Sigmoid colon (tissue), 6 donors: ENCODE measurements at regions not wholly inside any gene's neighbourhood (a gene's known extent, or its start where the extent isn't known, plus 50 kb on each side); places are given as distances from the start of the nearest gene placed in this dataset.
"Not testable (repeated sequence)": the region's sequence is repeated elsewhere in the genome, so short reads cannot be mapped to it uniquely, and the experiment has no call there.

Experiments
- DNase-seq: peaks from one replicate; pipeline ENCODE4 v3.0.0-alpha.2; 2019
- H3K27ac ChIP-seq, 4 donors: fragments of 200-600 bp; sonication (generic); one replicate each; pipeline ENCODE4 v1.5.1; 2016 to 2019; ENCODE audit warnings: mild to moderate bottlenecking in 1 of 4
- H3K27me3 ChIP-seq, 3 donors: fragments of 200-600 bp; sonication (generic); one replicate each; pipeline ENCODE4 v1.5.1; 2019; ENCODE audit warnings: mild to moderate bottlenecking in 1 of 3
- H3K36me3 ChIP-seq, 4 donors: fragments of 200-600 bp; sonication (generic); one replicate each; pipeline ENCODE4 v1.5.1; 2016 to 2019
- H3K4me1 ChIP-seq, 4 donors: fragments of 200-600 bp; sonication (generic); one replicate each; pipeline ENCODE4 v1.5.1; 2017 to 2019
- H3K4me3 ChIP-seq, 4 donors: fragments of 200-600 bp; sonication (generic); one replicate each; pipeline ENCODE4 v1.5.1; 2017 to 2019; ENCODE audit warnings: mild to moderate bottlenecking in 2 of 4, moderate library complexity in 1 of 4
- H3K9me3 ChIP-seq, 4 donors: fragments of 200-600 bp in 3 of 4; sonication (generic) in 3 of 4; one replicate each; pipeline versions ENCODE4 v1.5.1 to v1.6.1; 2013 to 2019
- EP300 ChIP-seq, 4 donors: sonication (generic); formaldehyde crosslinking; IDR thresholded peaks; one replicate each; pipeline ENCODE4 v1.6.1; 2017; ENCODE audit warnings: antibody characterized with exemption in 4 of 4
- POLR2A ChIP-seq, 2 donors: fragments of 450-650 bp; IDR thresholded peaks; one replicate each; pipeline ENCODE4 v1.6.1; 2016; ENCODE audit warnings: antibody characterized with exemption in 2 of 2, mild to moderate bottlenecking in 2 of 2, moderate library complexity in 2 of 2
- POLR2AphosphoS5 ChIP-seq, 4 donors: sonication (generic); formaldehyde crosslinking; IDR thresholded peaks; one replicate each; pipeline ENCODE4 v1.6.1; 2017; ENCODE audit warnings: antibody characterized with exemption in 4 of 4
- WGBS, 2 donors: extraction: QIAGEN DNeasy Blood & Tissue Kit; methylation state at CpG; one replicate each; pipeline ENCODE4 v1.1.7; 2013; 5-methylcytosine and 5-hydroxymethylcytosine counted together
- intact Hi-C: fragments of 100-400 bp; cut with DNase I; formaldehyde crosslinking; loops from one replicate; pipeline ENCODE4 v1.15.1; 2023
- TF ChIP-seq, protein P1 (sequence below), 4 experiments: fragments of 450-650 bp in 3 of 4; fragments of 200-600 bp in 1 of 4; IDR thresholded peaks; one replicate each; pipeline ENCODE4 v1.5.1; 2016 to 2019; ENCODE audit warnings: antibody characterized with exemption in 4 of 4, mild to moderate bottlenecking in 3 of 4, moderate library complexity in 2 of 4
- donor health status: healthy with polysubstance abuse.
- donor health status: healthy.

DNA sequence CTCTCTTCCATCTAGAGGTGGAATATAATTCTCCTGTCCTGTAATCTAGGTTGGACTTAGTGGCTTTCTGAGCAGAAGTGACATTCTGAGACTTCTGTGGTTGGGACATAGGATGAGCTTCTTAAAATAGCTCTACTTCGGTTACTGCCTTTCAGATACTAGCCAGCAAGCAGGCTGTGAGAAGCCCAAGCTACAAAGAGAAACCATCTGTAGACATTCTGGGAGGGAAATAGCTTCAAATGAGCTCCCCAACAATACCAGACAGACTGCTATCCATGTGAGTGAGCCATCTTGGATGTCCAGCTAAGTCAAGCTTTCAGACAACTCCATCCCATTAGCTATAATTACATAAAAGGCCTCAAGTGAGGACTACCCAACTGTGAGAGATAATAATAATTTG is 568.9 kb downstream of the DMRTA1 start:
- intact Hi-C loops: no loop called here
- TF ChIP-seq EP300 (IDR thresholded peaks at IDR 0.05): no peak
- no peak for TF ChIP-seq POLR2AphosphoS5 (IDR thresholded peaks at IDR 0.05)
- no peak for TF ChIP-seq POLR2A (IDR thresholded peaks at IDR 0.05)
- TF ChIP-seq, protein P1, sequence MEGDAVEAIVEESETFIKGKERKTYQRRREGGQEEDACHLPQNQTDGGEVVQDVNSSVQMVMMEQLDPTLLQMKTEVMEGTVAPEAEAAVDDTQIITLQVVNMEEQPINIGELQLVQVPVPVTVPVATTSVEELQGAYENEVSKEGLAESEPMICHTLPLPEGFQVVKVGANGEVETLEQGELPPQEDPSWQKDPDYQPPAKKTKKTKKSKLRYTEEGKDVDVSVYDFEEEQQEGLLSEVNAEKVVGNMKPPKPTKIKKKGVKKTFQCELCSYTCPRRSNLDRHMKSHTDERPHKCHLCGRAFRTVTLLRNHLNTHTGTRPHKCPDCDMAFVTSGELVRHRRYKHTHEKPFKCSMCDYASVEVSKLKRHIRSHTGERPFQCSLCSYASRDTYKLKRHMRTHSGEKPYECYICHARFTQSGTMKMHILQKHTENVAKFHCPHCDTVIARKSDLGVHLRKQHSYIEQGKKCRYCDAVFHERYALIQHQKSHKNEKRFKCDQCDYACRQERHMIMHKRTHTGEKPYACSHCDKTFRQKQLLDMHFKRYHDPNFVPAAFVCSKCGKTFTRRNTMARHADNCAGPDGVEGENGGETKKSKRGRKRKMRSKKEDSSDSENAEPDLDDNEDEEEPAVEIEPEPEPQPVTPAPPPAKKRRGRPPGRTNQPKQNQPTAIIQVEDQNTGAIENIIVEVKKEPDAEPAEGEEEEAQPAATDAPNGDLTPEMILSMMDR (IDR thresholded peaks at IDR 0.05): no peak
- no peaks in the 10 kb centered on the region for H3K27me3 ChIP-seq
- no peak for DNase-seq
- no peaks in the 10 kb centered on the region for H3K36me3 ChIP-seq
- no peak overlapping the region for H3K27ac ChIP-seq
- H3K4me1 ChIP-seq: no peaks in the 10 kb centered on the region
- 76 to 81% methylated on average over 1 of the region's 1 CpG for WGBS, 2 donors
- no peaks in the 10 kb centered on the region for H3K9me3 ChIP-seq
- H3K4me3 ChIP-seq: no peak overlapping the region

DNA sequence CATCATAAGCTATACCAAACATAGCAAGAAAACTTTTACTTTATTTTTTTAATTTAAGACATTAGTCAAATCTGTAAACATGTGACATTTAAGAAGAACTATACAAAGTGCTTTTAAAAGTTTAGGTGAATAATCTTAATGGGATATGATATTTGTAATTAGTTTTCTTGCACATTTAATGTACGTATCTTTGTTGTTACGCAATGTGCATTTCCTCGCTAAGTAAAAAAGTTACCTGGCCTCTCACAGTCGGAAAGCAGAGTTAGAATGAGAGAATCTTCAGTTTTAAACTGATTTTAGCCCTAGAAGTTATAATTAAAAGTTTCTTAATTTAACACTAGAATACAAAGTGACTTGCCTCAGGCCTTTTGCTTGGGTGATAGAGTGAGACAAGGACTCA is 589.8 kb downstream of the DMRTA1 start:
- no peak for DNase-seq
- H3K9me3 ChIP-seq: no peaks in the 10 kb centered on the region
- H3K4me1 ChIP-seq: no peaks in the 10 kb centered on the region
- TF ChIP-seq EP300 (IDR thresholded peaks at IDR 0.05) (no peak), POLR2AphosphoS5 (IDR thresholded peaks at IDR 0.05) (no peak), POLR2A (IDR thresholded peaks at IDR 0.05) (no peak)
- TF ChIP-seq, protein P1 (IDR thresholded peaks at IDR 0.05): no peak
- no peaks in the 10 kb centered on the region for H3K36me3 ChIP-seq
- no peak overlapping the region for H3K4me3 ChIP-seq
- no peaks in the 10 kb centered on the region for H3K27me3 ChIP-seq
- WGBS, 2 donors: 92 to 93% methylated on average over 4 of the region's 4 CpGs
- no peak overlapping the region for H3K27ac ChIP-seq
- intact Hi-C loops: no loop called here

DNA sequence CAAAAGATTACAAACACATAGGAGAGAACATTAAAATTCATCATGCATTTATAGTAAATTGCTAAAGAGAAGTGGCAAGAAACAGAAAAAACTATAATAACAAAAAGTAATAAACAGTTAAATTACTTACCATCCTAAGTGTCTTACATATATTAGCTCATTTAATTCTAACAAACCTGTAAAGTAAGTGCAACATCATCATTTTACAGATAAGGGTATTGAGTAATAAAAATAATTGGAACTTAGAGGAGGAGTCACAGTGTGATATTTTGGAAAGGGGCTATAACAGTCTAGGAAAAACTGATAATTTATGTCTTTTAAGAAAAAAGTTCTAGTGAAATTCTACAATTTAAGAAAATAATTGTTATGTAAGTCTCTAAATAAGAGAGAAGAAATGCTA is 592.8 kb downstream of the DMRTA1 start:
- intact Hi-C loops: no loop called here
- Histone ChIP-seq H3K27ac (no peak overlapping the region), H3K27me3 (no peaks in the 10 kb centered on the region), H3K4me3 (no peak overlapping the region), H3K9me3 (no peaks in the 10 kb centered on the region), H3K4me1 (no peaks in the 10 kb centered on the region), H3K36me3 (no peaks in the 10 kb centered on the region)
- TF ChIP-seq EP300 (IDR thresholded peaks at IDR 0.05) (no peak), POLR2A (IDR thresholded peaks at IDR 0.05) (no peak), POLR2AphosphoS5 (IDR thresholded peaks at IDR 0.05) (no peak)
- TF ChIP-seq, protein P1 (IDR thresholded peaks at IDR 0.05): no peak
- DNase-seq: no peak

DNA sequence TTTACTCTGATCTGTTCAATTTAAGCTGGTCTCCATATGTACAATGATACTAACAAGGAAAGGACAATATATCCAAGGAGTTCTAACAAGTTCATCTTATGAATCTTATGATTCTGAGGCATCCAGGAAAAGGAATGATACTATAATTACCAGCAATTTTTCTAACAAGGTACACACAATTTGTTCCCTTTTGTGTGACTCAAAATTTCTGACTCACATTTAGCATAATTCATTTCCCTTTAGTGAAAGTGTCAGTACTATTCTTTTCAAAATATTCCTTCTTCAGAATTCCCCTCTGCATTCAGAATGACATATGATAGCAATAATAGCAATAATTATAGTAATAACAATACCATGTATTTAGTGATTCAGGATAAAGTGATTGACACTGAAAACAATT is 594.8 kb downstream of the DMRTA1 start:
- Histone ChIP-seq H3K4me1 (no peaks in the 10 kb centered on the region), H3K4me3 (no peak overlapping the region), H3K27me3 (no peaks in the 10 kb centered on the region), H3K9me3 (no peaks in the 10 kb centered on the region), H3K27ac (no peak overlapping the region), H3K36me3 (no peaks in the 10 kb centered on the region)
- intact Hi-C loops: no loop called here
- TF ChIP-seq, protein P1 (IDR thresholded peaks at IDR 0.05): no peak
- TF ChIP-seq POLR2AphosphoS5 (IDR thresholded peaks at IDR 0.05) (no peak), POLR2A (IDR thresholded peaks at IDR 0.05) (no peak), EP300 (IDR thresholded peaks at IDR 0.05) (no peak)
- DNase-seq: no peak

DNA sequence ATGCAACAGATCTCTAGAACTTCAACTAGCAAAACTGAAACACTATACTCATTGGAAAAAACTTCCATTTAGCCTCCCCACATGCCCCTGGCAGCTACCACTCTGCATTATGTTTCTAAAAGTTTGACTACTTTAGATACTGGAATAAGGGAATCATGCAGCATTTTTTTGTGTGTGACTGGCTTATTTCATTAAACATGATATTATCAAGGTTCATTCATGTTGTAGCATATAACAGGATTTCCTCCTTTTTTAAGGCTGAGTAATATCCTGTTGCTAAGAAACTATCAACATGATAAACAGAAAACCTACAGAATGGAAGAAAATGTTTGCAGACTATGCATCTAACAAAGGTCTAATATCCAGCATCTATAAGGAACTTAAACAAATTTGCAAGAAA is 597.9 kb downstream of the DMRTA1 start:
- Histone ChIP-seq H3K4me3 (no peak overlapping the region), H3K9me3 (no peaks in the 10 kb centered on the region), H3K36me3 (no peaks in the 10 kb centered on the region), H3K27me3 (no peaks in the 10 kb centered on the region), H3K4me1 (no peaks in the 10 kb centered on the region), H3K27ac (no peak overlapping the region)
- no peak for DNase-seq
- intact Hi-C loops: no loop called here
- TF ChIP-seq POLR2AphosphoS5 (IDR thresholded peaks at IDR 0.05): no peak
- TF ChIP-seq, protein P1 (IDR thresholded peaks at IDR 0.05): no peak
- no peak for TF ChIP-seq EP300 (IDR thresholded peaks at IDR 0.05)
- no peak for TF ChIP-seq POLR2A (IDR thresholded peaks at IDR 0.05)

DNA sequence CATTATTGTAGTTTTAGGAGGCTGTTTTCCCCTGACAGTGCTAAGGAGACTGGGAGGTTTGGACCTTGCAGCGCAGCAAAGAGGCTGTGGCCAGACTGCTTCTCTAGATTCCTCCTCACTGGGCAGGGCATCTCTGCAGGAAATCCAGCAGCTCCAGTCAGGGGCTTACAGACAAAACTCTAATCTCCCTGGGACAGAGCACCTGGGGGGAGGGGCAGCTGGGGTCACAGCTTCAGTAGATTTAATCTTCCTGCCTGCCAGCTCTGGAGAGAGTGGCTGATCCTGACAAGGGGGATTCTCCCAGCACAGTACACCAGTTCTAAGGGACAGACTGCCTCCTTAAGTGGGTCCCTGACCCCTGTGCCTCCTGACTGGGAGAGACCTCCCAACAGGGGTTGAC is 599.4 kb downstream of the DMRTA1 start:
- H3K4me3 ChIP-seq, H3K36me3 ChIP-seq, intact Hi-C loops, H3K4me1 ChIP-seq, DNase-seq, H3K27ac ChIP-seq, H3K27me3 ChIP-seq, H3K9me3 ChIP-seq: not testable (repeated sequence)
- 85 to 98% methylated on average over 1 of the region's 1 CpG for WGBS, 2 donors
